Testis (tissue), 2 donors: ENCODE measurements at regions not wholly inside any gene's neighbourhood (a gene's known extent, or its start where the extent isn't known, plus 50 kb on each side); places are given as distances from the start of the nearest gene placed in this dataset.

Experiments used
- DNase-seq: peaks from one replicate; pipeline ENCODE4 v3.0.0-alpha.2; 2019
- H3K27ac ChIP-seq, 2 donors: fragments of 200-600 bp; sonication (generic); one replicate each; pipeline ENCODE4 v1.5.1; 2019
- H3K27me3 ChIP-seq: fragments of 200-600 bp; sonication (generic); one replicate; pipeline ENCODE4 v1.5.1; 2019
- H3K36me3 ChIP-seq: fragments of 200-600 bp; sonication (generic); one replicate; pipeline ENCODE4 v1.5.1; 2017; ENCODE audit warnings: low read depth; ENCODE audit errors: missing control alignments
- H3K4me1 ChIP-seq: fragments of 200-600 bp; sonication (generic); one replicate; pipeline ENCODE4 v1.5.1; 2019
- H3K4me3 ChIP-seq, 2 donors: fragments of 200-600 bp; sonication (generic); one replicate each; pipeline ENCODE4 v1.5.1; 2017 to 2019
- H3K9me3 ChIP-seq: fragments of 200-600 bp; sonication (generic); one replicate; pipeline ENCODE4 v1.5.1; 2017
- POLR2A ChIP-seq: fragments of 450-650 bp; IDR thresholded peaks from one replicate; pipeline ENCODE4 v1.6.1; 2017; ENCODE audit warnings: antibody characterized with exemption, mild to moderate bottlenecking, moderate library complexity
- WGBS, 2 donors: methylation state at CpG; one replicate each; pipeline ENCODE4 v1.1.5; 2018; 5-methylcytosine and 5-hydroxymethylcytosine counted together
- intact Hi-C: fragments of 100-400 bp; cut with DNase I; formaldehyde crosslinking; loops from one replicate; pipeline ENCODE4 v1.15.1; 2023; ENCODE audit warnings: low total_unique reads
- TF ChIP-seq, protein P1 (sequence below), 3 experiments: fragments of 450-650 bp in 2 of 3; fragments of 200-600 bp in 1 of 3; sonication (generic) in 1 of 3; IDR thresholded peaks; one replicate each; pipeline ENCODE4 v1.5.1; 2016 to 2019; ENCODE audit warnings: antibody characterized with exemption in 3 of 3, mild to moderate bottlenecking in 2 of 3, moderate library complexity in 1 of 3

DNA sequence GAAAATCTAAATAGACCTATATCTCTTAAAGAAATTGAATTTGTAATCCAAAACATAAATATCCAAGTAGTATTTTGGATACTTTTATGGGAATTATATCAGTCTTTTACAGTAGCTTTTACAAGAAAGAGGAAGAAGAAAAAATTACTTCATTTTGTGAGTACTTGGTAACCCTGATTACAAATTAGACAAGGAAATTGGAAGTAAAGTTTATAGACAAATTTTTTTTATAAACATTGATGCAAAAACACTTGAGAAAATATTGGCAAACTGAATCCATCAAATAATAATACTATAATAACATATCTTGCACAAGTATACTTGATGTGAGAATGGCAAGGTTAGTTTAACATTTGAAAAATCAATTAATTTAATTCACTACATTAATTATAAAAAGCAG is 954.1 kb upstream of the MIR17HG start:
- no peak for TF ChIP-seq POLR2A
- TF ChIP-seq, protein P1, sequence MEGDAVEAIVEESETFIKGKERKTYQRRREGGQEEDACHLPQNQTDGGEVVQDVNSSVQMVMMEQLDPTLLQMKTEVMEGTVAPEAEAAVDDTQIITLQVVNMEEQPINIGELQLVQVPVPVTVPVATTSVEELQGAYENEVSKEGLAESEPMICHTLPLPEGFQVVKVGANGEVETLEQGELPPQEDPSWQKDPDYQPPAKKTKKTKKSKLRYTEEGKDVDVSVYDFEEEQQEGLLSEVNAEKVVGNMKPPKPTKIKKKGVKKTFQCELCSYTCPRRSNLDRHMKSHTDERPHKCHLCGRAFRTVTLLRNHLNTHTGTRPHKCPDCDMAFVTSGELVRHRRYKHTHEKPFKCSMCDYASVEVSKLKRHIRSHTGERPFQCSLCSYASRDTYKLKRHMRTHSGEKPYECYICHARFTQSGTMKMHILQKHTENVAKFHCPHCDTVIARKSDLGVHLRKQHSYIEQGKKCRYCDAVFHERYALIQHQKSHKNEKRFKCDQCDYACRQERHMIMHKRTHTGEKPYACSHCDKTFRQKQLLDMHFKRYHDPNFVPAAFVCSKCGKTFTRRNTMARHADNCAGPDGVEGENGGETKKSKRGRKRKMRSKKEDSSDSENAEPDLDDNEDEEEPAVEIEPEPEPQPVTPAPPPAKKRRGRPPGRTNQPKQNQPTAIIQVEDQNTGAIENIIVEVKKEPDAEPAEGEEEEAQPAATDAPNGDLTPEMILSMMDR (IDR thresholded peaks at IDR 0.05): no peak
- no peak overlapping the region for H3K27ac ChIP-seq
- intact Hi-C loops: no loop called here
- H3K4me3 ChIP-seq: no peak overlapping the region
- H3K27me3 ChIP-seq: no peaks in the 10 kb centered on the region
- no peaks in the 10 kb centered on the region for H3K36me3 ChIP-seq
- H3K4me1 ChIP-seq: no peaks in the 10 kb centered on the region
- no peaks in the 10 kb centered on the region for H3K9me3 ChIP-seq
- DNase-seq: no peak

GRCh38 chr13:90395348-90395747 is 952.1 kb upstream of the MIR17HG start:
- intact Hi-C loops: no loop called here

DNA sequence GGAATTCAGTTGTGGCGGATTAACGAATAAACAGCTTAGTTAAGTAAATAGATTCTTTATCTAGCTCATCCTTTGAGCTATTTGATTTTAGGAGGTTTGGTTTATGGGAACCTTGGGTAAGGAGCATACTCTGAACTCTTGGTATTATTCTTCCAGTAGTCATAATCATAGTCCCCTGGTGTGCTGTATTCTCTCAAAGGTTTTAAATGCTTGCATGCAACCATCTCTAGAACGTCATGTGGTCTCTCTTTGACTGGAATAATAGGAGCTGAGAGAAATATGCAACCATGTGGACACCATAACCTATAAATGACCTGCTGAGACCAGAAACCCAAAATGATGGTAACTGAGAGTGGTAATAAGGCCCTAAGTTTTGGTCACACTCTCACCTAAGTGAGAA is 951.6 kb upstream of the MIR17HG start:
- peaks cover 3% of the 10 kb centered on the region for H3K9me3 ChIP-seq
- no peak overlapping the region for H3K4me3 ChIP-seq
- no peaks in the 10 kb centered on the region for H3K36me3 ChIP-seq
- no peaks in the 10 kb centered on the region for H3K4me1 ChIP-seq
- DNase-seq: no peak
- H3K27ac ChIP-seq: no peak overlapping the region
- TF ChIP-seq POLR2A: no peak
- TF ChIP-seq, protein P1 (IDR thresholded peaks at IDR 0.05): no peak
- intact Hi-C loops: no loop called here
- H3K27me3 ChIP-seq: no peaks in the 10 kb centered on the region
- 86 to 93% methylated on average over 3 of the region's 3 CpGs for WGBS, 2 donors

More at GRCh38 chr13:90395348-90395747, 952.1 kb upstream of the MIR17HG start:
- Histone ChIP-seq H3K4me1 (no peaks in the 10 kb centered on the region), H3K9me3 (peaks cover 3% of the 10 kb centered on the region), H3K27ac (no peak overlapping the region), H3K27me3 (no peaks in the 10 kb centered on the region), H3K36me3 (no peaks in the 10 kb centered on the region), H3K4me3 (no peak overlapping the region)
- TF ChIP-seq POLR2A: no peak
- TF ChIP-seq, protein P1 (IDR thresholded peaks at IDR 0.05): no peak
- no peak for DNase-seq

- peaks cover 3% of the 10 kb centered on the region for H3K9me3 ChIP-seq
- no peaks in the 10 kb centered on the region for H3K4me1 ChIP-seq
- no peak for DNase-seq
- TF ChIP-seq, protein P1 (IDR thresholded peaks at IDR 0.05): no peak
- no peak for TF ChIP-seq POLR2A
- no peaks in the 10 kb centered on the region for H3K27me3 ChIP-seq
- no peak overlapping the region for H3K27ac ChIP-seq
- no peaks in the 10 kb centered on the region for H3K36me3 ChIP-seq
- intact Hi-C loops: no loop called here
- H3K4me3 ChIP-seq: no peak overlapping the region
Measured at GRCh38 chr13:90396266-90396665, 951.2 kb upstream of the MIR17HG start.

DNA sequence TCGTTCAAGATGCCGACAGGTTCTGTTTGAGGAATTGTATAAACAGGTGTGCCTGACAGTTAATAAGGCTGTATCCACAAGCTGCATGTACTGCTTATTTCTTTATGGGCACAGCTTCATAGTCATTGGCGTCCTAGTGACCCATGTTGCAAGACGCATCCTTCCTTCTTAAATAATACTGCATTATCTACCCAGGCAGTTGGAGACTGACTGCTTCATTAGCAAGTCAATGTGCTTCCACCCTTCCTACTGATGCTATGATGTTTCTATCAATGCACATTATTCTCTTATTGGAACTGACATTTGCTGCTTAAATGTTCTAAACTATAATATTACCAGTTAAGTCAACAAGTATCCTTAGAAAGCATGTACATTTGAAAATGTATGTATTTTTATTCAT is 950.0 kb upstream of the MIR17HG start:
- Histone ChIP-seq H3K4me3 (no peak overlapping the region), H3K4me1 (no peaks in the 10 kb centered on the region), H3K27me3 (no peaks in the 10 kb centered on the region), H3K27ac (no peak overlapping the region), H3K36me3 (no peaks in the 10 kb centered on the region), H3K9me3 (peaks cover 3% of the 10 kb centered on the region)
- TF ChIP-seq, protein P1 (IDR thresholded peaks at IDR 0.05): no peak
- TF ChIP-seq POLR2A: no peak
- no peak for DNase-seq
- WGBS, 2 donors: 86 to 90% methylated on average over 4 of the region's 4 CpGs
- intact Hi-C loops: no loop called here
